CD4-positive, alpha-beta memory T cell (primary cell): ENCODE measurements at regions not wholly inside any gene's neighbourhood (a gene's known extent, or its start where the extent isn't known, plus 50 kb on each side); places are given as distances from the start of the nearest gene placed in this dataset.
"Not testable (repeated sequence)": the region's sequence is repeated elsewhere in the genome, so short reads cannot be mapped to it uniquely, and the experiment has no call there.

ENCODE experiments used
- CTCF ChIA-PET: fragments of 350-600 bp; sonication (Branson Sonifier 250); formaldehyde crosslinking; loops from one replicate; lab custom pipeline; 2021; ENCODE audit warnings: inconsistent platforms; ENCODE audit not compliant: partially characterized antibody; lab: Charles Lee
- POLR2A ChIA-PET: fragments of 350-600 bp; sonication (Branson Sonifier 250); formaldehyde crosslinking; loops from one replicate; lab custom pipeline; 2021; ENCODE audit not compliant: partially characterized antibody; lab: Charles Lee
- DNase-seq, 5 donors: peaks; one replicate each; pipeline versions ENCODE4 v3.0.0 to v3.0.0-alpha.2; 2020 to 2022; ENCODE audit warnings: mixed read lengths in 1 of 5
- H3K27ac ChIP-seq: one replicate; pipeline ENCODE4 v1.7.0; 2013; ENCODE audit warnings: low read depth, low read length
- H3K27me3 ChIP-seq: 2 replicates; pipeline ENCODE4 v1.7.0; 2013; ENCODE audit warnings: mild to moderate bottlenecking, low read length, moderate library complexity; ENCODE audit not compliant: insufficient read depth
- H3K36me3 ChIP-seq: 2 replicates; pipeline ENCODE4 v1.7.0; 2013; ENCODE audit warnings: mild to moderate bottlenecking, low read length, moderate library complexity; ENCODE audit not compliant: insufficient read depth
- H3K4me1 ChIP-seq: 2 replicates; pipeline ENCODE4 v1.7.0; 2013; ENCODE audit warnings: mild to moderate bottlenecking, low read length, moderate library complexity; ENCODE audit not compliant: insufficient read depth
- H3K4me3 ChIP-seq, 2 donors: one replicate each; pipeline ENCODE4 v1.7.0; 2013; ENCODE audit warnings: low read length in 2 of 2, mild to moderate bottlenecking in 1 of 2
- H3K9me3 ChIP-seq, 2 donors: one replicate each; pipeline ENCODE4 v1.7.0; 2013; ENCODE audit warnings: low read length in 2 of 2, control low read depth in 1 of 2; ENCODE audit not compliant: control insufficient read depth in 1 of 2
- H3K27ac Mint-ChIP-seq, 7 donors: one replicate each; pipeline ENCODE4 v1.8.0; 2020 to 2021; ENCODE audit warnings: mixed read lengths in 7 of 7, mild to moderate bottlenecking in 6 of 7, inconsistent platforms in 3 of 7, moderate library complexity in 3 of 7
- H3K27me3 Mint-ChIP-seq, 2 donors: one replicate each; pipeline ENCODE4 v1.8.0; 2020 to 2021; ENCODE audit warnings: mixed read lengths in 2 of 2
- H3K36me3 Mint-ChIP-seq, 2 donors: one replicate each; pipeline ENCODE4 v1.8.0; 2020 to 2021; ENCODE audit warnings: mixed read lengths in 2 of 2, inconsistent platforms in 1 of 2, mild to moderate bottlenecking in 1 of 2
- H3K4me1 Mint-ChIP-seq, 4 donors: one replicate each; pipeline ENCODE4 v1.8.0; 2020 to 2021; ENCODE audit warnings: mixed read lengths in 4 of 4, mild to moderate bottlenecking in 1 of 4
- H3K4me3 Mint-ChIP-seq, 8 donors: one replicate each; pipeline ENCODE4 v1.8.0; 2020 to 2021; ENCODE audit warnings: mixed read lengths in 8 of 8, mild to moderate bottlenecking in 7 of 8, moderate library complexity in 6 of 8, inconsistent platforms in 3 of 8
- H3K9me3 Mint-ChIP-seq, 8 donors: one replicate each; pipeline ENCODE4 v1.8.0; 2020 to 2021; ENCODE audit warnings: mixed read lengths in 8 of 8, mild to moderate bottlenecking in 5 of 8, inconsistent platforms in 3 of 8, moderate library complexity in 1 of 8
- intact Hi-C: fragments of 100-400 bp; cut with micrococcal nuclease; formaldehyde crosslinking; loops from one replicate; pipeline ENCODE4 v1.15.1; 2023

- no peak overlapping the region for H3K27ac ChIP-seq
- no peaks in the 10 kb centered on the region for H3K36me3 ChIP-seq
- H3K4me1 Mint-ChIP-seq = peaks cover 0 to 7% (median 1%) of the 10 kb centered on the region in 4 donors
- no peaks in the 10 kb centered on the region for H3K36me3 Mint-ChIP-seq
- no peak for DNase-seq
- no peaks in the 10 kb centered on the region for H3K4me1 ChIP-seq
- CTCF ChIA-PET = interaction anchor here (1.4 kb wide), 1 partner anchor 17 kb away, joined by 3 read pairs; no protein-coding TSS in a partner anchor
- H3K9me3 ChIP-seq = no peaks in the 10 kb centered on the region
- no peaks in the 10 kb centered on the region for H3K27me3 ChIP-seq
- no peak overlapping the region for H3K4me3 Mint-ChIP-seq
- no peaks in the 10 kb centered on the region for H3K9me3 Mint-ChIP-seq
- H3K4me3 ChIP-seq = no peak overlapping the region
- POLR2A ChIA-PET = no interaction called here
- intact Hi-C loops = no loop called here
- no peak overlapping the region for H3K27ac Mint-ChIP-seq
- no peaks in the 10 kb centered on the region for H3K27me3 Mint-ChIP-seq
Measured at GRCh38 chr12:67716817-67717216, 68.3 kb downstream of the DYRK2 start.

GRCh38 chr12:67719303-67719702 is 70.8 kb downstream of the DYRK2 start:
- H3K4me1 ChIP-seq, H3K27me3 ChIP-seq, POLR2A ChIA-PET, intact Hi-C loops, H3K9me3 Mint-ChIP-seq, H3K4me1 Mint-ChIP-seq, H3K27me3 Mint-ChIP-seq, H3K27ac ChIP-seq, H3K9me3 ChIP-seq, CTCF ChIA-PET, H3K36me3 ChIP-seq, DNase-seq, H3K36me3 Mint-ChIP-seq, H3K27ac Mint-ChIP-seq, H3K4me3 Mint-ChIP-seq, H3K4me3 ChIP-seq: not testable (repeated sequence)

DNA sequence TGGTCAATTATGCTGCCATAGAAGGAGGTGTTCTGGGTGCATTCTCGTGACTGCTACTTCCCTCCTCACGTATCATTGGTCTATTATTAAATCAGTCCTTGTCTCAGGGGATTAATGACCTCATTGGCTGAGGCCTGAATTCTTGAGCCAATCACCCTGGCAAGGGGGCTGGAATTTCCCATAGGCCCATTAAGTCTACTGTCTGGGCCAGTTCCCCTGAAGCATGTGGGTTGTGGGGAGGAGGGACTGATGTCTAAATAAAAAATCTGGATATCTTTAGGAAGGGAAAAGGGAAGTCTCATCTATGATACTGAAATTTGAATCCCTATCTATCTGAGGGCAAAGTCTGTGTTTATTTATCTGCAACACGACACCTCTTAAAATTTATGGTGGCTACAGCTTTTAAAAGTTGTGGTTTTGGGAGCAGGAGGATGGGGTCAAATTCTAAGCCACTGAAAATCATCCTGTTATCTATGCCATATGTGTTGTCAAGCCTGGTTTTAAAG is 71.9 kb downstream of the DYRK2 start:
- Mint-ChIP-seq H3K9me3 (no peaks in the 10 kb centered on the region), H3K27ac (no peak overlapping the region), H3K4me3 (no peak overlapping the region), H3K36me3 (no peaks in the 10 kb centered on the region), H3K27me3 (no peaks in the 10 kb centered on the region), H3K4me1 (no peaks in the 10 kb centered on the region)
- Histone ChIP-seq H3K27me3 (no peaks in the 10 kb centered on the region), H3K4me3 (no peak overlapping the region), H3K36me3 (no peaks in the 10 kb centered on the region), H3K27ac (no peak overlapping the region), H3K4me1 (no peaks in the 10 kb centered on the region), H3K9me3 (no peaks in the 10 kb centered on the region)
- intact Hi-C loops = no loop called here
- ChIA-PET CTCF (no interaction called here), POLR2A (no interaction called here)
- no peak for DNase-seq

- no peak overlapping the region for H3K27ac Mint-ChIP-seq
- Histone ChIP-seq H3K4me3 (no peak overlapping the region), H3K4me1 (no peaks in the 10 kb centered on the region), H3K27me3 (no peaks in the 10 kb centered on the region), H3K9me3 (no peaks in the 10 kb centered on the region), H3K36me3 (no peaks in the 10 kb centered on the region), H3K27ac (no peak overlapping the region)
- H3K9me3 Mint-ChIP-seq = no peaks in the 10 kb centered on the region
- CTCF ChIA-PET = interaction anchor here (1.1 kb wide), 1 partner anchor 8 kb away, joined by 3 read pairs; no protein-coding TSS in a partner anchor
- H3K27me3 Mint-ChIP-seq = no peaks in the 10 kb centered on the region
- POLR2A ChIA-PET = no interaction called here
- DNase-seq = no peak
- intact Hi-C loops = no loop called here
- no peak overlapping the region for H3K4me3 Mint-ChIP-seq
- H3K4me1 Mint-ChIP-seq = no peaks in the 10 kb centered on the region
- H3K36me3 Mint-ChIP-seq = no peaks in the 10 kb centered on the region
Measured at GRCh38 chr12:67721248-67721647, 72.7 kb downstream of the DYRK2 start.

GRCh38 chr12:67722296-67722695 is 73.8 kb downstream of the DYRK2 start:
- no peak overlapping the region for H3K4me3 Mint-ChIP-seq
- no peaks in the 10 kb centered on the region for H3K27me3 Mint-ChIP-seq
- H3K4me3 ChIP-seq = no peak overlapping the region
- H3K36me3 ChIP-seq = no peaks in the 10 kb centered on the region
- H3K9me3 ChIP-seq = no peaks in the 10 kb centered on the region
- no peaks in the 10 kb centered on the region for H3K36me3 Mint-ChIP-seq
- no peak for DNase-seq
- H3K4me1 ChIP-seq = no peaks in the 10 kb centered on the region
- H3K27ac ChIP-seq = no peak overlapping the region
- H3K4me1 Mint-ChIP-seq = no peaks in the 10 kb centered on the region
- no peaks in the 10 kb centered on the region for H3K9me3 Mint-ChIP-seq
- intact Hi-C loops = no loop called here
- H3K27me3 ChIP-seq = no peaks in the 10 kb centered on the region
- POLR2A ChIA-PET = no interaction called here
- CTCF ChIA-PET = interaction anchor here (0.7 to 1.1 kb wide), 2 partner anchors 9 to 368 kb away, joined by 3 to 4 read pairs; no protein-coding TSS in a partner anchor
- H3K27ac Mint-ChIP-seq = no peak overlapping the region

DNA sequence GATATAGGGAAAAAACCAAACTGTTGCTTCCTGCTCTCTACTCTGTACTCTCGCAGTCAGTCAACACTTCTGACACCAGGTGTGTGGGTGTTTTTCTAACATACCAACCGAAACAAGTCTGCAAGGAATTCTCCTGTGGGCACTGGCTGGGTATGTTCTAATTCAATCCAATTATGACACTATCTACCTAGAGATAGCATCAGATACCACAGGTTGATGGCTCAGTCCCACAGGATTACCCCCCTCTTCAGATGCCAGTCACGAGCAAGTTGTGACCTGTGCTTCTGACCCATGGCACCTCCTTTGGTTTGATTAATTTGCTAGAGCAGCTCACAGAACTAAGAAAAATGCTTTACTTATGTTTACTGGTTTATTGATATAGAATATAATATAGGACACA is 78.3 kb downstream of the DYRK2 start:
- H3K27ac Mint-ChIP-seq = no peak overlapping the region
- no peaks in the 10 kb centered on the region for H3K36me3 Mint-ChIP-seq
- Histone ChIP-seq H3K4me3 (no peak overlapping the region), H3K27me3 (no peaks in the 10 kb centered on the region), H3K4me1 (no peaks in the 10 kb centered on the region), H3K9me3 (no peaks in the 10 kb centered on the region), H3K36me3 (no peaks in the 10 kb centered on the region), H3K27ac (no peak overlapping the region)
- ChIA-PET CTCF (interaction anchor here (0.7 to 1.1 kb wide), 2 partner anchors 15 to 371 kb away, joined by 3 to 6 read pairs; no protein-coding TSS in a partner anchor), POLR2A (no interaction called here)
- H3K9me3 Mint-ChIP-seq = no peaks in the 10 kb centered on the region
- no peaks in the 10 kb centered on the region for H3K27me3 Mint-ChIP-seq
- intact Hi-C loops = no loop called here
- no peak overlapping the region for H3K4me3 Mint-ChIP-seq
- peaks cover 0 to 6% (median 4%) of the 10 kb centered on the region in 4 donors for H3K4me1 Mint-ChIP-seq
- DNase-seq = no peak

- no peaks in the 10 kb centered on the region for H3K9me3 Mint-ChIP-seq
- CTCF ChIA-PET = interaction anchor here (0.7 to 1.3 kb wide), 3 partner anchors 16 to 372 kb away, joined by 3 to 6 read pairs (median 3); no protein-coding TSS in a partner anchor
- Histone ChIP-seq H3K27me3 (no peaks in the 10 kb centered on the region), H3K4me1 (no peaks in the 10 kb centered on the region), H3K27ac (no peak overlapping the region), H3K36me3 (no peaks in the 10 kb centered on the region), H3K9me3 (no peaks in the 10 kb centered on the region), H3K4me3 (no peak overlapping the region)
- no peak overlapping the region for H3K27ac Mint-ChIP-seq
- intact Hi-C loops = no loop called here
- no peak for DNase-seq
- H3K27me3 Mint-ChIP-seq = no peaks in the 10 kb centered on the region
- POLR2A ChIA-PET = no interaction called here
- H3K36me3 Mint-ChIP-seq = no peaks in the 10 kb centered on the region
- H3K4me3 Mint-ChIP-seq = no peak overlapping the region
- H3K4me1 Mint-ChIP-seq = peaks cover 0 to 6% (median 4%) of the 10 kb centered on the region in 4 donors
Measured at GRCh38 chr12:67727702-67728666, 79.4 kb downstream of the DYRK2 start.
